NCI-H510A treated with DMSO at 0.1 percent for 48 hours (cell line): ENCODE measurements at regions not wholly inside any gene's neighbourhood (a gene's known extent, or its start where the extent isn't known, plus 50 kb on each side); places are given as distances from the start of the nearest gene placed in this dataset.
"Not testable (repeated sequence)": the region's sequence is repeated elsewhere in the genome, so short reads cannot be mapped to it uniquely, and the experiment has no call there.

Source experiments
- DNase-seq: peaks from one replicate; lab custom pipeline; 2025; lab: John Stamatoyannopoulos, UW

DNA sequence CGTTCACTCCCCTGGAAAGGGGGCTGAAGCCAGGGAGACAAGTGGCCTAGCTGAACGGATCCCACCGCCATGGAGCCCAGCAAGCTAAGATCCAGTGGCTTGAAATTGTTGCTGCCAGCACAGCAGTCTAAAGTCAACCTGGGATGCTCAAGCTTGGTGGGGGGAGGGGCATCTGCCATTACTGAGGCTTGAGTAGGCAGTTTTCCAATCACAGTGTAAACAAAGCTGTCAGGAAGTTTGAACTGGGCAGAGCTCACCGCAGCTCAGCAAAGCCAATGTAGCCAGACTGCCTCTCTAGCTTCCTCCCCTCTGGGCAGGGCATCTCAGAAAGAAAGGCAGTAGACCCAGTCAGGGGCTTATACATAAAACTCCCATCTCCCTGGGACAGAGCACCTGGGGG lies 470.0 kb upstream of the DIAPH2 start:
- DNase-seq, result not testable (repeated sequence)

GRCh38 chrX:96224279-96224678 lies 460.4 kb upstream of the DIAPH2 start:
- no peak for DNase-seq

GRCh38 chrX:96244955-96245354 lies 439.7 kb upstream of the DIAPH2 start:
- no peak for DNase-seq

DNA sequence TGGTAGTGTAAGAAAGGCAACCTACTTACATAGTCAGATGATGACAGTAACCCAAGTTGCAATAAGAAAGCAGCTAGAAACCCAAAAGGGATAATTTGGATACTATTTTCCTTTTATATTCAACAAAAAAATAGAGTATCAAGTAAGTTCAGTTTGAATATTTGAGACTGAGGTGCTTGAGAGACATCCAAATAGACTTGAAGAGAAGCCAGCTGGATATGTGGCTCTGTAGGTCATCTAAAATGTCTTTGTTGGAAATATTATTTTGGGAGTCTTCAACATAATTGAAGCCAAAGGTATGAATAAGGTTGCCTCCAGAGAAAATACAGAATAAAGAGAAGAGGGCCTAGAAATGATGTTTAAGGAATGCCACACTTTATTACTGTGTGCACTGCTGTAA lies 438.2 kb upstream of the DIAPH2 start:
- no peak for DNase-seq
